ENCODE measurements at regions not wholly inside any gene's neighbourhood (a gene's known extent, or its start where the extent isn't known, plus 50 kb on each side); places are given as distances from the start of the nearest gene placed in this dataset.

GRCh38 chr14:42174357-42174756, 567.7 kb downstream of the LRFN5 start:
- Histone ChIP-seq H3K36me3 (no peaks in the 10 kb centered on the region), H3K4me3 (no peak overlapping the region), H3K27ac (no peak overlapping the region), H3K27me3 (no peaks in the 10 kb centered on the region), H3K4me1 (no peaks in the 10 kb centered on the region), H3K9me3 (peaks cover 0 to 8% (median 0%) of the 10 kb centered on the region in 12 donors)
- no peak for DNase-seq
- WGBS, 4 donors, result 69 to 77% (median 71%) methylated on average over 3 of the region's 3 CpGs
- intact Hi-C loops (cut with DNase I), result no loop called here
- TF ChIP-seq CTCF (IDR thresholded peaks at IDR 0.05) (no peak), POLR2A (IDR thresholded peaks at IDR 0.05) (no peak)
- no peak for ATAC-seq

- WGBS, 4 donors, result 64 to 79% (median 73%) methylated on average over 1 of the region's 1 CpG
- no peak for ATAC-seq
- intact Hi-C loops (cut with DNase I), result no loop called here
- Histone ChIP-seq H3K27ac (no peak overlapping the region), H3K27me3 (no peaks in the 10 kb centered on the region), H3K4me1 (no peaks in the 10 kb centered on the region), H3K36me3 (no peaks in the 10 kb centered on the region), H3K4me3 (no peak overlapping the region), H3K9me3 (peaks cover 0 to 12% (median 0%) of the 10 kb centered on the region in 12 donors)
- DNase-seq, result no peak
- TF ChIP-seq POLR2A (IDR thresholded peaks at IDR 0.05) (no peak), CTCF (IDR thresholded peaks at IDR 0.05) (no peak)
Observed at GRCh38 chr14:42173206-42173605, 566.5 kb downstream of the LRFN5 start.

- Histone ChIP-seq H3K36me3 (no peaks in the 10 kb centered on the region), H3K4me3 (no peak overlapping the region), H3K27me3 (no peaks in the 10 kb centered on the region), H3K27ac (no peak overlapping the region), H3K9me3 (peaks cover 0 to 17% (median 0%) of the 10 kb centered on the region in 12 donors), H3K4me1 (no peaks in the 10 kb centered on the region)
- intact Hi-C loops (cut with DNase I), result no loop called here
- no peak for DNase-seq
- WGBS, 4 donors, result 89 to 93% (median 91%) methylated on average over 1 of the region's 1 CpG
- no peak for ATAC-seq
- TF ChIP-seq POLR2A (IDR thresholded peaks at IDR 0.05), result no peak
Observed at GRCh38 chr14:42172304-42172703, 565.6 kb downstream of the LRFN5 start.

GRCh38 chr14:42163136-42163535, 556.5 kb downstream of the LRFN5 start:
- Histone ChIP-seq H3K27ac (no peak overlapping the region), H3K4me1 (no peaks in the 10 kb centered on the region), H3K36me3 (no peaks in the 10 kb centered on the region), H3K4me3 (no peak overlapping the region), H3K9me3 (peaks cover 0 to 13% (median 0%) of the 10 kb centered on the region in 12 donors), H3K27me3 (no peaks in the 10 kb centered on the region)
- no peak for ATAC-seq
- 56 to 90% (median 75%) methylated on average over 2 of the region's 2 CpGs for WGBS, 4 donors
- DNase-seq, result no peak
- TF ChIP-seq POLR2A (IDR thresholded peaks at IDR 0.05), result no peak
- TF ChIP-seq CTCF (IDR thresholded peaks at IDR 0.05), result no peak
- intact Hi-C loops (cut with DNase I), result no loop called here

GRCh38 chr14:42159138-42159537, 552.5 kb downstream of the LRFN5 start:
- DNase-seq (no peak), ATAC-seq (no peak)
- 91 to 96% (median 93%) methylated on average over 2 of the region's 2 CpGs for WGBS, 4 donors
- no peaks in the 10 kb centered on the region for H3K36me3 ChIP-seq
- H3K27me3 ChIP-seq, result no peaks in the 10 kb centered on the region
- H3K9me3 ChIP-seq, result peaks cover 0 to 9% (median 0%) of the 10 kb centered on the region in 12 donors
- TF ChIP-seq CTCF (IDR thresholded peaks at IDR 0.05) (no peak), POLR2A (IDR thresholded peaks at IDR 0.05) (no peak)
- H3K4me3 ChIP-seq, result no peak overlapping the region
- intact Hi-C loops (cut with DNase I), result no loop called here
- H3K27ac ChIP-seq, result no peak overlapping the region
- no peaks in the 10 kb centered on the region for H3K4me1 ChIP-seq
